HL-60 (cell line): ENCODE measurements at regions not wholly inside any gene's neighbourhood (a gene's known extent, or its start where the extent isn't known, plus 50 kb on each side); places are given as distances from the start of the nearest gene placed in this dataset.
"Not testable (repeated sequence)": the region's sequence is repeated elsewhere in the genome, so short reads cannot be mapped to it uniquely, and the experiment has no call there.

Source experiments
- DNase-seq, 2 experiments: peaks; one replicate each; pipeline ENCODE4 v3.0.0-alpha.2; 2010 to 2020; ENCODE audit warnings: low read depth in 1 of 2, low spot score in 1 of 2
- H3K27ac ChIP-seq: fragments of 250-450 bp; sonication (Bioruptor Pico); replicated peaks from 2 replicates; pipeline ENCODE4 v1.5.1; 2020; ENCODE audit warnings: mild to moderate bottlenecking, moderate library complexity
- H3K27me3 ChIP-seq: fragments of 250-450 bp; sonication (Bioruptor Pico); 2 replicates; pipeline ENCODE4 v1.5.1; 2021; ENCODE audit warnings: mild to moderate bottlenecking, moderate library complexity; ENCODE audit not compliant: insufficient read depth, poor library complexity, severe bottlenecking
- H3K4me3 ChIP-seq: replicated peaks from 2 replicates; pipeline ENCODE4 v1.5.1; 2011; ENCODE audit warnings: mild to moderate bottlenecking, control low read depth, low read length; ENCODE audit not compliant: insufficient read depth
- CTCF ChIP-seq: IDR thresholded peaks from one replicate; pipeline ENCODE4 v1.5.1; 2011; ENCODE audit warnings: low read length, control low read depth, inconsistent platforms; ENCODE audit not compliant: insufficient read depth
- GABPA ChIP-seq: IDR thresholded peaks from 2 replicates; pipeline ENCODE4 v1.6.1; 2012; ENCODE audit warnings: low read depth
- POLR2AphosphoS5 ChIP-seq: IDR thresholded peaks from 2 replicates; pipeline ENCODE4 v1.6.1; 2012; ENCODE audit warnings: low read depth
- REST ChIP-seq: IDR thresholded peaks from 2 replicates; pipeline ENCODE4 v1.6.1; 2012; ENCODE audit warnings: low read depth; ENCODE audit not compliant: insufficient replicate concordance
- SPI1 ChIP-seq: IDR thresholded peaks from 2 replicates; pipeline ENCODE4 v1.6.1; 2012; ENCODE audit warnings: low read depth, mild to moderate bottlenecking, borderline replicate concordance

- Histone ChIP-seq H3K4me3 (no peak overlapping the region), H3K27ac (no peak overlapping the region), H3K27me3 (no peaks in the 10 kb centered on the region)
- no peak for DNase-seq
- TF ChIP-seq GABPA, result no peak
- no peak for TF ChIP-seq REST
Measured at GRCh38 chr3:165502707-165503106, 306.5 kb upstream of the SLITRK3 start.

- H3K4me3 ChIP-seq, DNase-seq, H3K27ac ChIP-seq, H3K27me3 ChIP-seq: not testable (repeated sequence)
Measured at GRCh38 chr3:165498742-165499141, 302.6 kb upstream of the SLITRK3 start.

- TF ChIP-seq CTCF (no peak), GABPA (no peak), SPI1 (no peak), POLR2AphosphoS5 (no peak), REST (no peak)
- Histone ChIP-seq H3K27me3 (no peaks in the 10 kb centered on the region), H3K4me3 (no peak overlapping the region), H3K27ac (no peak overlapping the region)
- no peak for DNase-seq
Measured at GRCh38 chr3:165491487-165491886, 295.3 kb upstream of the SLITRK3 start.

GRCh38 chr3:165476399-165477060 is 280.3 kb upstream of the SLITRK3 start:
- H3K27ac ChIP-seq, result no peak overlapping the region
- no peak for TF ChIP-seq POLR2AphosphoS5
- no peak for TF ChIP-seq GABPA
- no peak for TF ChIP-seq SPI1
- no peak for TF ChIP-seq CTCF
- no peak for TF ChIP-seq REST
- no peaks in the 10 kb centered on the region for H3K27me3 ChIP-seq
- H3K4me3 ChIP-seq, result no peak overlapping the region
- no peak for DNase-seq
